DND-41 (cell line): ENCODE measurements at regions not wholly inside any gene's neighbourhood (a gene's known extent, or its start where the extent isn't known, plus 50 kb on each side); places are given as distances from the start of the nearest gene placed in this dataset.
"Not testable (repeated sequence)": the region's sequence is repeated elsewhere in the genome, so short reads cannot be mapped to it uniquely, and the experiment has no call there.

Source experiments
- CTCF ChIP-seq: IDR thresholded peaks from 2 replicates; pipeline ENCODE4 v1.5.1; 2012; ENCODE audit warnings: borderline replicate concordance, low read length, moderate library complexity, mild to moderate bottlenecking; ENCODE audit not compliant: poor library complexity, severe bottlenecking; ENCODE audit errors: extremely low read depth
- EZH2 ChIP-seq: IDR thresholded peaks from 3 replicates; pipeline ENCODE4 v1.6.1; 2012; ENCODE audit warnings: borderline replicate concordance, low read depth, mild to moderate bottlenecking, moderate library complexity, low read length, inconsistent platforms; ENCODE audit not compliant: severe bottlenecking

GRCh38 chr13:65273811-65274420, 1956.2 kb downstream of the PCDH9 start:
- not testable (repeated sequence) for TF ChIP-seq CTCF, EZH2
